ENCODE measurements at regions not wholly inside any gene's neighbourhood (a gene's known extent, or its start where the extent isn't known, plus 50 kb on each side); places are given as distances from the start of the nearest gene placed in this dataset.

DNA sequence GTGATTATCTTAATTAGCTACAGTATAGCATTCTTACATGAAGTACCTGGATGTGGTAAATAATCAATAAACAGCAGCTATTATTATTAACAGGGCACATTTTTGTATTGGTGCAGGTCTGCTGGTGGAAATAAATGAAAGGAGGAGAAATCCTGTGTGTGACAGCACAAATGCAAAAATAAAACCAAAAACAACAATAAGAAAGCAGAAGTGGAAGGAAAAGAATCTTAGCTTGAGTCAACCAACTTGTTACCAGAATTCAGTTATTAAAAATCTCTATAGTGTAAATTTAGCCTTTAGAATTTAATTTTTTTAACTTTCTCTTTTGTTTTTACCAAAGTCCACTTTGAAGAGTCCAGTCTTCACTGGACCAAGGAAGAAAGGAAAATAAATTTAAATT is 63.1 kb upstream of the LSM6 start:
- TF ChIP-seq CTCF (IDR thresholded peaks at IDR 0.05) (no peak), EP300 (IDR thresholded peaks at IDR 0.05; ENCODE audit: low read depth) (no peak), POLR2A (IDR thresholded peaks at IDR 0.05) (no peak), POLR2AphosphoS5 (IDR thresholded peaks at IDR 0.05) (no peak)
